ENCODE measurements at regions not wholly inside any gene's neighbourhood (a gene's known extent, or its start where the extent isn't known, plus 50 kb on each side); places are given as distances from the start of the nearest gene placed in this dataset.
"Not testable (repeated sequence)": the region's sequence is repeated elsewhere in the genome, so short reads cannot be mapped to it uniquely, and the experiment has no call there.

GRCh38 chrX:117394506-117395070 is 722.0 kb downstream of the KLHL13 start:
- TF ChIP-seq, protein P1, sequence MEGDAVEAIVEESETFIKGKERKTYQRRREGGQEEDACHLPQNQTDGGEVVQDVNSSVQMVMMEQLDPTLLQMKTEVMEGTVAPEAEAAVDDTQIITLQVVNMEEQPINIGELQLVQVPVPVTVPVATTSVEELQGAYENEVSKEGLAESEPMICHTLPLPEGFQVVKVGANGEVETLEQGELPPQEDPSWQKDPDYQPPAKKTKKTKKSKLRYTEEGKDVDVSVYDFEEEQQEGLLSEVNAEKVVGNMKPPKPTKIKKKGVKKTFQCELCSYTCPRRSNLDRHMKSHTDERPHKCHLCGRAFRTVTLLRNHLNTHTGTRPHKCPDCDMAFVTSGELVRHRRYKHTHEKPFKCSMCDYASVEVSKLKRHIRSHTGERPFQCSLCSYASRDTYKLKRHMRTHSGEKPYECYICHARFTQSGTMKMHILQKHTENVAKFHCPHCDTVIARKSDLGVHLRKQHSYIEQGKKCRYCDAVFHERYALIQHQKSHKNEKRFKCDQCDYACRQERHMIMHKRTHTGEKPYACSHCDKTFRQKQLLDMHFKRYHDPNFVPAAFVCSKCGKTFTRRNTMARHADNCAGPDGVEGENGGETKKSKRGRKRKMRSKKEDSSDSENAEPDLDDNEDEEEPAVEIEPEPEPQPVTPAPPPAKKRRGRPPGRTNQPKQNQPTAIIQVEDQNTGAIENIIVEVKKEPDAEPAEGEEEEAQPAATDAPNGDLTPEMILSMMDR (IDR thresholded peaks at IDR 0.05), result not testable (repeated sequence)
- not testable (repeated sequence) for TF ChIP-seq POLR2A (IDR thresholded peaks at IDR 0.05)

All from uterus (tissue), 2 donors.